ENCODE measurements at regions not wholly inside any gene's neighbourhood (a gene's known extent, or its start where the extent isn't known, plus 50 kb on each side); places are given as distances from the start of the nearest gene placed in this dataset.

DNA sequence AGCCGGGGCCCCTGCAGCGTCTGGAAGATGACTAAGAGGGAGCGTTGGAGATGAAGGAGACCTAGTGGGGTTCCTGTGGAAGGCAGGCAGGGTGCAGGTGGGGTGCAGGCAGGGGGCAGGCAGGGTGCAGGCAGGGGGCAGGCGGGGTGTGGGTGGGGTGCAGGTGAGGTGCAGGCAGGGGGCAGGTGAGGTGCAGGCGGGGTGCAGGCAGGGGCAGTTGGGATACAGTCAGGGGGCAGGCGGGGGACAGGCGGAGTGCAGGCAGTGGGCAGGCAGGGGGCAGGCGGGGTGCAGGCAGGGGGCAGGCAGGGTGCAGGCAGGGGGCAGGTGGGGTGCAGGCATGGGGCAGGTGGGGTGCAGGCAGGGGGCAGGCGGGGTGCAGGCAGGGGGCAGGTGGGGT, 142.8 kb downstream of the SOX1 start:
- Histone ChIP-seq H3K56ac (replicated peaks; ENCODE audit: insufficient read length, low read depth, low read length) (no peak overlapping the region), H3K9me3 (ENCODE audit: insufficient read depth in 2 of 2, low read depth in 1 of 2, low read length in 1 of 2) (no peaks in the 10 kb centered on the region), H3K4me3 (ENCODE audit: extremely low read depth in 1 of 4, insufficient read depth in 2 of 4, low read depth in 3 of 4, low read length in 4 of 4) (no peak overlapping the region), H3K9ac (replicated peaks in 1 of 4; ENCODE audit: extremely low read depth in 1 of 4, low read depth in 3 of 4, low read length in 3 of 4) (no peak overlapping the region), H2BK120ac (replicated peaks; ENCODE audit: low read depth, low read length) (no peak overlapping the region), H3K27me3 (replicated peaks in 1 of 4; ENCODE audit: control insufficient read depth in 3 of 4, extremely low read depth in 1 of 4, insufficient read depth in 3 of 4, low read length in 3 of 4) (peaks cover 0 to 24% (median 18%) of the 10 kb centered on the region in 4 experiments; a peak in 6 of 7 replicates), H4K5ac (ENCODE audit: insufficient read length, low read depth, low read length) (no peak overlapping the region), H2BK12ac (ENCODE audit: low read depth, low read length) (no peak overlapping the region), H2BK20ac (ENCODE audit: low read length) (no peak overlapping the region), H2AFZ (ENCODE audit: low read length) (no peak overlapping the region), H2AK5ac (ENCODE audit: low read depth, low read length) (no peak overlapping the region), H2BK15ac (ENCODE audit: low read length) (no peak overlapping the region), H3K18ac (ENCODE audit: extremely low read depth, low read length) (no peak overlapping the region), H3K36me3 (ENCODE audit: control insufficient read depth in 2 of 4, insufficient read depth in 4 of 4, low read length in 3 of 4) (no peaks in the 10 kb centered on the region), H3K23ac (ENCODE audit: insufficient read length) (no peak overlapping the region), H3K27ac (ENCODE audit: low read depth, low read length) (no peak overlapping the region), H3K23me2 (ENCODE audit: low read depth, low read length) (peaks cover 2% of the 10 kb centered on the region; the same call in 1 of the 2 replicates), H3K4ac (replicated peaks; ENCODE audit: insufficient read length, low read depth, low read length) (no peak overlapping the region), H3K79me1 (ENCODE audit: low read depth, low read length) (no peaks in the 10 kb centered on the region), H2BK5ac (ENCODE audit: low read depth, low read length) (no peak overlapping the region), H4K20me1 (replicated peaks in 1 of 2; ENCODE audit: control insufficient read depth in 1 of 2, insufficient read depth in 2 of 2, low read length in 2 of 2) (no peaks in the 10 kb centered on the region), H3K14ac (ENCODE audit: insufficient read length) (no peak overlapping the region), H4K8ac (ENCODE audit: extremely low read depth, insufficient read depth, low read length) (no peak overlapping the region), H3K4me1 (replicated peaks in 1 of 4; ENCODE audit: control insufficient read depth in 3 of 4, insufficient read depth in 4 of 4, low read length in 3 of 4) (peaks cover 2 to 8% (median 6%) of the 10 kb centered on the region in 4 experiments), H3K79me2 (ENCODE audit: control insufficient read depth in 1 of 2, insufficient read depth in 2 of 2, low read length in 2 of 2) (no peaks in the 10 kb centered on the region; a peak in 1 of 4 replicates), H4K91ac (replicated peaks; ENCODE audit: insufficient read length, low read length) (no peak overlapping the region), H3K4me2 (ENCODE audit: insufficient read depth in 1 of 2, low read depth in 2 of 2, low read length in 2 of 2) (no peak overlapping the region)
- TF ChIP-seq POU5F1 (IDR thresholded peaks at IDR 0.05; ENCODE audit: low read depth, low read length) = no peak
- DNase-seq (ENCODE audit: low read depth in 1 of 2, low spot score in 2 of 2) (no peak), FAIRE-seq (no peak)
- POLR2A ChIA-PET (ENCODE audit: partially characterized antibody) = no interaction called here
- CTCF ChIA-PET (ENCODE audit: partially characterized antibody) = interaction anchor here (2.6 kb wide), 1 partner anchor 234 kb away, joined by 6 read pairs; no protein-coding TSS in a partner anchor
- 89% methylated on average over 3 of the region's 9 CpGs; no CpG with 5 or more reads in 1 of the 2 experiments for WGBS, 2 experiments (ENCODE audit: extremely low coverage in 1 of 2, insufficient coverage in 1 of 2, insufficient read length in 1 of 2, insufficient replicate concordance in 2 of 2, low coverage in 1 of 2, low lambda C conversion rate in 2 of 2, missing lambda C conversion rate in 1 of 2)
